Prostate gland (tissue), 2 donors: ENCODE measurements at regions not wholly inside any gene's neighbourhood (a gene's known extent, or its start where the extent isn't known, plus 50 kb on each side); places are given as distances from the start of the nearest gene placed in this dataset.

Experiments
- DNase-seq: peaks from one replicate; pipeline ENCODE4 v3.0.0-alpha.2; 2019; ENCODE audit warnings: low spot score
- H3K27ac ChIP-seq, 2 donors: fragments of 200-600 bp; sonication (generic); 2 replicates each; pipeline ENCODE4 v1.5.1; 2017 to 2019
- H3K27me3 ChIP-seq: fragments of 200-600 bp; sonication (generic); replicated peaks from 2 replicates; pipeline ENCODE4 v1.5.1; 2019; ENCODE audit not compliant: insufficient read depth
- H3K36me3 ChIP-seq, 2 donors: fragments of 200-600 bp; sonication (generic); 1 replicate in 1 of 2; 2 replicates in 1 of 2; pipeline versions ENCODE4 v1.5.1 to v1.8.1; 2017 to 2019
- H3K4me1 ChIP-seq: fragments of 200-600 bp; sonication (generic); replicated peaks from 2 replicates; pipeline ENCODE4 v1.5.1; 2019
- H3K4me3 ChIP-seq, 2 donors: fragments of 200-600 bp; sonication (generic); 2 replicates each; pipeline ENCODE4 v1.5.1; 2017 to 2019
- H3K9me3 ChIP-seq: fragments of 200-600 bp; sonication (generic); 2 replicates; pipeline ENCODE4 v1.5.1; 2017
- POLR2A ChIP-seq: fragments of 450-650 bp; IDR thresholded peaks from one replicate; pipeline ENCODE4 v1.6.1; 2016; ENCODE audit warnings: antibody characterized with exemption, mild to moderate bottlenecking
- POLR2AphosphoS5 ChIP-seq: sonication (generic); formaldehyde crosslinking; IDR thresholded peaks from one replicate; pipeline ENCODE4 v1.6.1; 2017; ENCODE audit warnings: antibody characterized with exemption
- WGBS: methylation state at CpG from one replicate; pipeline ENCODE4 v1.1.5; 2018; 5-methylcytosine and 5-hydroxymethylcytosine counted together
- intact Hi-C: fragments of 100-400 bp; cut with DNase I; formaldehyde crosslinking; loops from one replicate; pipeline ENCODE4 v1.14.2; 2022
- TF ChIP-seq, protein P1 (sequence below), 4 experiments: fragments of 200-600 bp in 2 of 4; fragments of 450-650 bp in 2 of 4; sonication (generic) in 2 of 4; IDR thresholded peaks; 1 replicate in 3 of 4; 2 replicates in 1 of 4; pipeline ENCODE4 v1.5.1; 2016 to 2019; ENCODE audit warnings: antibody characterized with exemption in 4 of 4, mild to moderate bottlenecking in 2 of 4, moderate library complexity in 2 of 4

DNA sequence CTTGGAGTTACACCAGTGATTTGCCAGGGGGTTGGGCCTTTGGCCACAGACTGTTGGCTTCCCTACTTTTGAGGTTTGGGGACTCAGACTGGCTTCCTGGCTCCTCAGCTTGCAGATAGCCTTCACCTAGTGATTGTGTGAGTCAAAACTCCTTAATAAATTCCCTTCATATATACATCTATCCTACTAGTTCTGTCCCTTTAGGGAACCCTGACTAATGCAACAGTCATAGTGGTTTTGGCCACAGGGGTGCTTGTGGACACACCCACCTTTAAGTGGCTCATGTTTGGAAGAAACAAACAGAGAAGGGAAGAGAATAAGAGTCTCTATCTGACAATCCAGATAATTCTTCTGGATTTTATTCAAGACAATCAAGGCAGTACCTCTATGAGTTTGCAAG, 457.7 kb downstream of the EPHA3 start:
- no peak for TF ChIP-seq POLR2A

GRCh38 chr3:89570465-89570864, 463.0 kb downstream of the EPHA3 start:
- WGBS = 85% methylated on average over 6 of the region's 6 CpGs
- no peaks in the 10 kb centered on the region for H3K27me3 ChIP-seq

More for the DNA sequence above, 457.7 kb downstream of the EPHA3 start:
- no peaks in the 10 kb centered on the region for H3K27me3 ChIP-seq
- no peak overlapping the region for H3K27ac ChIP-seq
- no peaks in the 10 kb centered on the region for H3K4me1 ChIP-seq
- DNase-seq = no peak
- no peaks in the 10 kb centered on the region for H3K9me3 ChIP-seq
- H3K36me3 ChIP-seq = no peaks in the 10 kb centered on the region
- no peak overlapping the region for H3K4me3 ChIP-seq
- intact Hi-C loops = no loop called here

DNA sequence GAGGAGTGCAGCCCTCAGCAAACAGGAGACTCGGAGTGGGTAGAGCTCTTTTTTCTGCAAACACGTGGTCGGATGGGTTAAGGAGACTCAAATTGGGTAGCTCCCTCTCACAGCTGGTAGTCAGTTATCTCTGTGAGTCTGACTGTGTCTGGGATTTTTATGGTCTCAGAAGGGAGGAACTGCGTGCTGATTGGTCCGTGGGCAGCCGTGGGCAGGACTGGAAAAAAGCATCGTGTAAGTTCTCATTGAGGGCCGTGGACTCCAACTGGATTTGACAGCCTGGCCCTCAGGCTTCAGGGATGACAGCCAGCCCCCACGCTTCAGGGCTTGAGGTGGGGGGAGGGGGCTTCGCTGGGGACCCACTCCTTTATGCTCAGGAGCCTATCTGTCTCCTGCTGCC, 463.9 kb downstream of the EPHA3 start:
- no peak overlapping the region for H3K4me3 ChIP-seq
- WGBS = 66% methylated on average over 10 of the region's 10 CpGs

More at GRCh38 chr3:89570465-89570864, 463.0 kb downstream of the EPHA3 start:
- H3K9me3 ChIP-seq = no peaks in the 10 kb centered on the region
- H3K4me3 ChIP-seq = no peak overlapping the region
- DNase-seq = no peak
- TF ChIP-seq, protein P1, sequence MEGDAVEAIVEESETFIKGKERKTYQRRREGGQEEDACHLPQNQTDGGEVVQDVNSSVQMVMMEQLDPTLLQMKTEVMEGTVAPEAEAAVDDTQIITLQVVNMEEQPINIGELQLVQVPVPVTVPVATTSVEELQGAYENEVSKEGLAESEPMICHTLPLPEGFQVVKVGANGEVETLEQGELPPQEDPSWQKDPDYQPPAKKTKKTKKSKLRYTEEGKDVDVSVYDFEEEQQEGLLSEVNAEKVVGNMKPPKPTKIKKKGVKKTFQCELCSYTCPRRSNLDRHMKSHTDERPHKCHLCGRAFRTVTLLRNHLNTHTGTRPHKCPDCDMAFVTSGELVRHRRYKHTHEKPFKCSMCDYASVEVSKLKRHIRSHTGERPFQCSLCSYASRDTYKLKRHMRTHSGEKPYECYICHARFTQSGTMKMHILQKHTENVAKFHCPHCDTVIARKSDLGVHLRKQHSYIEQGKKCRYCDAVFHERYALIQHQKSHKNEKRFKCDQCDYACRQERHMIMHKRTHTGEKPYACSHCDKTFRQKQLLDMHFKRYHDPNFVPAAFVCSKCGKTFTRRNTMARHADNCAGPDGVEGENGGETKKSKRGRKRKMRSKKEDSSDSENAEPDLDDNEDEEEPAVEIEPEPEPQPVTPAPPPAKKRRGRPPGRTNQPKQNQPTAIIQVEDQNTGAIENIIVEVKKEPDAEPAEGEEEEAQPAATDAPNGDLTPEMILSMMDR (IDR thresholded peaks at IDR 0.05) = no peak
- TF ChIP-seq POLR2A (no peak), POLR2AphosphoS5 (no peak)
- H3K36me3 ChIP-seq = no peaks in the 10 kb centered on the region
- H3K27ac ChIP-seq = no peak overlapping the region
- H3K4me1 ChIP-seq = no peaks in the 10 kb centered on the region
- intact Hi-C loops = no loop called here

GRCh38 chr3:89571707-89572106, 464.3 kb downstream of the EPHA3 start:
- H3K27ac ChIP-seq = no peak overlapping the region
- 29% methylated on average over 6 of the region's 7 CpGs for WGBS
- H3K27me3 ChIP-seq = no peaks in the 10 kb centered on the region
- no peaks in the 10 kb centered on the region for H3K9me3 ChIP-seq
- TF ChIP-seq, protein P1 (IDR thresholded peaks at IDR 0.05) = no peak
- TF ChIP-seq POLR2A (no peak), POLR2AphosphoS5 (no peak)
- intact Hi-C loops = no loop called here
- H3K4me1 ChIP-seq = no peaks in the 10 kb centered on the region
- no peak for DNase-seq
- no peaks in the 10 kb centered on the region for H3K36me3 ChIP-seq
- H3K4me3 ChIP-seq = no peak overlapping the region

More for the DNA sequence above, 463.9 kb downstream of the EPHA3 start:
- intact Hi-C loops = no loop called here
- Histone ChIP-seq H3K36me3 (no peaks in the 10 kb centered on the region), H3K4me1 (no peaks in the 10 kb centered on the region), H3K27ac (no peak overlapping the region), H3K27me3 (no peaks in the 10 kb centered on the region), H3K9me3 (no peaks in the 10 kb centered on the region)
- no peak for DNase-seq
- TF ChIP-seq, protein P1 (IDR thresholded peaks at IDR 0.05) = no peak
- TF ChIP-seq POLR2AphosphoS5 (no peak), POLR2A (no peak)

GRCh38 chr3:89572261-89572660, 464.8 kb downstream of the EPHA3 start:
- TF ChIP-seq POLR2A (no peak), POLR2AphosphoS5 (no peak)
- TF ChIP-seq, protein P1 (IDR thresholded peaks at IDR 0.05) = no peak
- WGBS = 88% methylated on average over 1 of the region's 1 CpG

More at GRCh38 chr3:89572261-89572660, 464.8 kb downstream of the EPHA3 start:
- no peaks in the 10 kb centered on the region for H3K4me1 ChIP-seq
- H3K27me3 ChIP-seq = no peaks in the 10 kb centered on the region
- DNase-seq = no peak
- H3K36me3 ChIP-seq = no peaks in the 10 kb centered on the region
- H3K4me3 ChIP-seq = no peak overlapping the region
- H3K9me3 ChIP-seq = no peaks in the 10 kb centered on the region
- no peak overlapping the region for H3K27ac ChIP-seq
- intact Hi-C loops = no loop called here
